ENCODE measurements at regions not wholly inside any gene's neighbourhood (a gene's known extent, or its start where the extent isn't known, plus 50 kb on each side); places are given as distances from the start of the nearest gene placed in this dataset.

GRCh38 chr4:104205116-104205515 lies 289.6 kb downstream of the CXXC4 start:
- no peak for DNase-seq
- H3K27me3 ChIP-seq: no peaks in the 10 kb centered on the region
- H3K4me1 ChIP-seq: no peaks in the 10 kb centered on the region
- no peak overlapping the region for H3K4me3 ChIP-seq
- H3K27ac ChIP-seq: no peak overlapping the region
- H3K9me3 ChIP-seq: no peaks in the 10 kb centered on the region
- no peaks in the 10 kb centered on the region for H3K36me3 ChIP-seq
- no peak for TF ChIP-seq CTCF (IDR thresholded peaks at IDR 0.05)
- no peak for TF ChIP-seq POLR2A (IDR thresholded peaks at IDR 0.05)

- DNase-seq: no peak
- Histone ChIP-seq H3K9me3 (no peaks in the 10 kb centered on the region), H3K4me3 (no peak overlapping the region), H3K4me1 (no peaks in the 10 kb centered on the region), H3K27me3 (no peaks in the 10 kb centered on the region), H3K36me3 (no peaks in the 10 kb centered on the region), H3K27ac (no peak overlapping the region)
- TF ChIP-seq CTCF (IDR thresholded peaks at IDR 0.05): no peak
- no peak for TF ChIP-seq POLR2A (IDR thresholded peaks at IDR 0.05)
Observed at GRCh38 chr4:104188301-104188700, 306.4 kb downstream of the CXXC4 start.

GRCh38 chr4:104169437-104169836 lies 325.3 kb downstream of the CXXC4 start:
- H3K4me1 ChIP-seq: no peaks in the 10 kb centered on the region
- no peak for DNase-seq
- H3K36me3 ChIP-seq: no peaks in the 10 kb centered on the region
- H3K4me3 ChIP-seq: no peak overlapping the region
- TF ChIP-seq CTCF (IDR thresholded peaks at IDR 0.05): no peak
- no peak for TF ChIP-seq POLR2A (IDR thresholded peaks at IDR 0.05)
- no peaks in the 10 kb centered on the region for H3K9me3 ChIP-seq
- no peaks in the 10 kb centered on the region for H3K27me3 ChIP-seq
- H3K27ac ChIP-seq: no peak overlapping the region

GRCh38 chr4:104166749-104167148 lies 327.9 kb downstream of the CXXC4 start:
- Histone ChIP-seq H3K36me3 (no peaks in the 10 kb centered on the region), H3K27me3 (no peaks in the 10 kb centered on the region), H3K4me1 (no peaks in the 10 kb centered on the region), H3K4me3 (no peak overlapping the region), H3K27ac (no peak overlapping the region), H3K9me3 (no peaks in the 10 kb centered on the region)
- TF ChIP-seq POLR2A (IDR thresholded peaks at IDR 0.05) (no peak), CTCF (IDR thresholded peaks at IDR 0.05) (no peak)
- no peak for DNase-seq

- Histone ChIP-seq H3K27me3 (no peaks in the 10 kb centered on the region), H3K27ac (no peak overlapping the region), H3K36me3 (no peaks in the 10 kb centered on the region), H3K4me3 (no peak overlapping the region), H3K9me3 (no peaks in the 10 kb centered on the region), H3K4me1 (no peaks in the 10 kb centered on the region)
- DNase-seq: no peak
- TF ChIP-seq CTCF (IDR thresholded peaks at IDR 0.05) (no peak), POLR2A (IDR thresholded peaks at IDR 0.05) (no peak)
Observed at GRCh38 chr4:104163820-104164219, 330.9 kb downstream of the CXXC4 start.

- H3K36me3 ChIP-seq: no peaks in the 10 kb centered on the region
Observed at GRCh38 chr4:104146048-104146447, 348.6 kb downstream of the CXXC4 start.

More at GRCh38 chr4:104146048-104146447, 348.6 kb downstream of the CXXC4 start:
- no peaks in the 10 kb centered on the region for H3K9me3 ChIP-seq
- DNase-seq: no peak
- TF ChIP-seq CTCF (IDR thresholded peaks at IDR 0.05) (no peak), POLR2A (IDR thresholded peaks at IDR 0.05) (no peak)
- no peak overlapping the region for H3K4me3 ChIP-seq
- no peak overlapping the region for H3K27ac ChIP-seq
- no peaks in the 10 kb centered on the region for H3K27me3 ChIP-seq
- no peaks in the 10 kb centered on the region for H3K4me1 ChIP-seq

All from Peyer's patch (tissue), 4 donors.